Stimulated activated CD4-positive, alpha-beta T cell treated with anti-CD3 and anti-CD28 coated beads, Interleukin-4, amount 100 ng/mL, for 1 hour (primary cell): ENCODE measurements at regions not wholly inside any gene's neighbourhood (a gene's known extent, or its start where the extent isn't known, plus 50 kb on each side); places are given as distances from the start of the nearest gene placed in this dataset.
A peak's percentile ranks its signal among the peaks of the same experiment; 100 is the strongest.
"Not testable (repeated sequence)": the region's sequence is repeated elsewhere in the genome, so short reads cannot be mapped to it uniquely, and the experiment has no call there.

Experiments
- DNase-seq: peaks from one replicate; pipeline ENCODE4 v3.0.0-alpha.2; 2020

- peak; percentile 71 for DNase-seq
These were observed 56.3 kb upstream of the KRTAP5-11 start for GRCh38 chr11:71638801-71639519.

GRCh38 chr11:71639520-71639849 lies 56.8 kb upstream of the KRTAP5-11 start:
- DNase-seq, result not testable (repeated sequence)

- not testable (repeated sequence) for DNase-seq
These were observed 57.2 kb upstream of the KRTAP5-11 start for GRCh38 chr11:71639916-71640315.

GRCh38 chr11:71647078-71647477 lies 64.4 kb upstream of the KRTAP5-11 start:
- DNase-seq, result not testable (repeated sequence)

- not testable (repeated sequence) for DNase-seq
These were observed 70.3 kb upstream of the KRTAP5-11 start for GRCh38 chr11:71652998-71653397.

- DNase-seq, result not testable (repeated sequence)
These were observed 71.7 kb upstream of the KRTAP5-11 start for GRCh38 chr11:71654423-71654822.

- DNase-seq, result not testable (repeated sequence)
These were observed 72.4 kb upstream of the KRTAP5-11 start for GRCh38 chr11:71655041-71655440.

GRCh38 chr11:71656513-71656912 lies 73.8 kb upstream of the KRTAP5-11 start:
- not testable (repeated sequence) for DNase-seq

- not testable (repeated sequence) for DNase-seq
These were observed 82.3 kb upstream of the KRTAP5-11 start for GRCh38 chr11:71664941-71665340.

GRCh38 chr11:71698110-71698509 lies 115.4 kb upstream of the KRTAP5-11 start:
- DNase-seq, result not testable (repeated sequence)

GRCh38 chr11:71698961-71699360 lies 116.3 kb upstream of the KRTAP5-11 start:
- DNase-seq, result not testable (repeated sequence)

GRCh38 chr11:71701435-71702291 lies 119.0 kb upstream of the KRTAP5-11 start:
- not testable (repeated sequence) for DNase-seq

GRCh38 chr11:71705086-71705737 lies 122.5 kb upstream of the KRTAP5-11 start:
- not testable (repeated sequence) for DNase-seq

- DNase-seq, result not testable (repeated sequence)
These were observed 123.2 kb upstream of the KRTAP5-11 start for GRCh38 chr11:71705738-71706432.

GRCh38 chr11:71707083-71707482 lies 124.4 kb upstream of the KRTAP5-11 start:
- not testable (repeated sequence) for DNase-seq

GRCh38 chr11:71709541-71709940 lies 123.5 kb upstream of the DEFB108B start:
- DNase-seq, result not testable (repeated sequence)

- DNase-seq, result peak; percentile 4
These were observed 122.8 kb upstream of the DEFB108B start for GRCh38 chr11:71710171-71710671.

- not testable (repeated sequence) for DNase-seq
These were observed 122.2 kb upstream of the DEFB108B start for GRCh38 chr11:71710701-71711385.

- DNase-seq, result not testable (repeated sequence)
These were observed 120.7 kb upstream of the DEFB108B start for GRCh38 chr11:71712350-71712749.

GRCh38 chr11:71712846-71713245 lies 120.2 kb upstream of the DEFB108B start:
- DNase-seq, result not testable (repeated sequence)

GRCh38 chr11:71714510-71714909 lies 118.5 kb upstream of the DEFB108B start:
- not testable (repeated sequence) for DNase-seq

- not testable (repeated sequence) for DNase-seq
These were observed 111.2 kb upstream of the DEFB108B start for GRCh38 chr11:71721840-71722239.
